NCI-H2227 treated with DMSO at 0.1 percent for 48 hours (cell line): ENCODE measurements at regions not wholly inside any gene's neighbourhood (a gene's known extent, or its start where the extent isn't known, plus 50 kb on each side); places are given as distances from the start of the nearest gene placed in this dataset.

Experiments used
- DNase-seq: peaks from one replicate; lab custom pipeline; 2025; lab: John Stamatoyannopoulos, UW

DNA sequence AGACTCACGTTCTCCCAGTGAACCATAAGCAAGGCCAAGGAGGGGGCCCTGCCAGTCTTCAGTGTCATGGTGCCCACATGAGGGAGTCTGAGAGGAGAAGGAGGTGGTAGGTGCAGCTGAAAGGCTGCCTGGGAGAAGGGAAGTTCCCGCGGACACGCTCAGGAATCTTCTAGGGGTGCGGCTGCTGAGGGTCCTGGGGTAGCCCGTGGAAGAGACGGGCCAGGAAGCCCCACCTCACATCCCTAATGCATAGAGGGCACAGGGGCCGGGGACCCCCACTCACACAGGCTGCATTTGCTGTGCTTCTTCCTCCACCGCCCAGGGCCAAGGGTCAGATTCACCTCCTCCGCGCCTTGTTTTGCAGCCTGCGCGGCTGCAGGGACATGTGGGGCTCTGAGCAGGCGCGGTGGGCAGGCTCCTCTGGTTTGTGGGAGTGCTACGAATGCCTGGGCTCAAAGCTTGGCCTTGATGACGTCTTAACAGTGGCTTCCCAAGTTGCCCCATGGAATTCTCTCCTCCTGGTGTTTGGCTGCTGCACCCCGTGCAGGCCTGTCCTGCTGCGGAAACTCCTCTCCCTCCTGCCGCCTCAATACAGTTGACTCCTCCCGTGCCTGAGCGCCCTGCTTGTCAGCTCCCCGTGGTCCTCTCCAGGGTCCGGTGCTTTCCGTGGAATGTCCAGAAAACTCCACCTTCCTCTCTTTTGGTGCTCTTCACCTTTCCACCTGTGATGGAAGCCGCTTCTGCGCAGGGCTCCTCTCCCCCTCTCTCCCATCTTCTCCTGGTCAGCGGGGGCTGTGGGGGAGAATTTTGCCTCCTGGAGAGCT lies 95.7 kb downstream of the VAPA start:
- DNase-seq: no peak

DNA sequence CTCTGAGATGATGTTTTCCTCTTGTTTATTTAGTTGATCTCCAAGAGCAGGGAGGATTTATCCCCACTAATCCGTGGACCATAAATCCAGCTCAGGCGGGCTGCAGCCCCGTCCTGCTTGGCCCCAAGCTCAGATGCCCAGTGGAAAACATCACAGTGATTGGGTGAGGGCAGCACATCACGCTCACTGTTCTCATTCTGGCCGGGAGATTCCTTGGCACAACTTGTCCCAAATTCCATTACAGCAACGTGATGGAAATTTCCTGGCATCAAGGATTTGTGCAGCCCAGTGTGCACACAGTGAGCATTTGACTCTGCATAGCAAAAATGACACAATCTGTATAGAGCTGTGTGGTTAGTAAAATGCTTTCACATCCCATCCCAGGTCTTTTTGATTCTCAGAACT lies 96.8 kb downstream of the VAPA start:
- DNase-seq: no peak

- DNase-seq: no peak
Observed at GRCh38 chr18:10011061-10011460, 97.2 kb downstream of the VAPA start.

DNA sequence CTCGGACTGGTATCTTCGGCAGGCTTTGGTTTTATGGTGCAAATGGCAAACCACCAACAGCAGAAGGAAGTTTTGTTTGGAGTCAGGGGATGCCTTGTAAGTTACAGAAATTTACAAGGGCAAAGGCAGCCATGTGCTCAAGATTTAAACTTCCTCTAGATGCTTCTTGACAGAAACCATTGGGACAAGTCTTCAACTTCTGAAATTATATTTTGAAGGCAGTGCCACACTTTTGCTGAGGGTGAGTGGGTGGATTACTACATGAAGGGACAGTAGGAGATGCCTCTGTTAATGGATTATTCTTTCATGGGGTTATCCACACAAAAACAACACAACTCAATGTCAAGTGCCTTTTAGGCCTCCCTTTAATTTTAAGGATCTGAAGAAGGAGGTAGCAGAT lies 97.9 kb downstream of the VAPA start:
- DNase-seq: no peak

DNA sequence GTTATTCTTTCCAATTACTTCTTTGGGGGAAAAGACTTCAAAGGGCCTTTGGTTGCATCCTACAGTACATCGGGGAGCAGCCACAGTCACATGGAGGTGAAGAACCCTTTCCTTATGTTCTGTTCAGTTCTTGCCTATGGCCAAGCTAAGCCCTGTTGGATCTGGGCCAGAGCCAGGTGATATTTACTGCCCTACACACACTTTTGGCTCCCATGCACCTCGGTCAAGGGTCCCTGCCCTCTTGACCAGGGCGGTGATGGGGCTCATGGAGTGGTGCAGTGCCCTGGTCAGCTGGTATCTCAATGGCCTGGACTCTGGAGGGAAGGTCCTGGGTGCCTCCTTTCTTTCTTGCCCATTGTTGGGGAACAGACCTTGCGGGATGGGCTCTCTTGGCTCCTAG lies 98.7 kb downstream of the VAPA start:
- DNase-seq: no peak

DNA sequence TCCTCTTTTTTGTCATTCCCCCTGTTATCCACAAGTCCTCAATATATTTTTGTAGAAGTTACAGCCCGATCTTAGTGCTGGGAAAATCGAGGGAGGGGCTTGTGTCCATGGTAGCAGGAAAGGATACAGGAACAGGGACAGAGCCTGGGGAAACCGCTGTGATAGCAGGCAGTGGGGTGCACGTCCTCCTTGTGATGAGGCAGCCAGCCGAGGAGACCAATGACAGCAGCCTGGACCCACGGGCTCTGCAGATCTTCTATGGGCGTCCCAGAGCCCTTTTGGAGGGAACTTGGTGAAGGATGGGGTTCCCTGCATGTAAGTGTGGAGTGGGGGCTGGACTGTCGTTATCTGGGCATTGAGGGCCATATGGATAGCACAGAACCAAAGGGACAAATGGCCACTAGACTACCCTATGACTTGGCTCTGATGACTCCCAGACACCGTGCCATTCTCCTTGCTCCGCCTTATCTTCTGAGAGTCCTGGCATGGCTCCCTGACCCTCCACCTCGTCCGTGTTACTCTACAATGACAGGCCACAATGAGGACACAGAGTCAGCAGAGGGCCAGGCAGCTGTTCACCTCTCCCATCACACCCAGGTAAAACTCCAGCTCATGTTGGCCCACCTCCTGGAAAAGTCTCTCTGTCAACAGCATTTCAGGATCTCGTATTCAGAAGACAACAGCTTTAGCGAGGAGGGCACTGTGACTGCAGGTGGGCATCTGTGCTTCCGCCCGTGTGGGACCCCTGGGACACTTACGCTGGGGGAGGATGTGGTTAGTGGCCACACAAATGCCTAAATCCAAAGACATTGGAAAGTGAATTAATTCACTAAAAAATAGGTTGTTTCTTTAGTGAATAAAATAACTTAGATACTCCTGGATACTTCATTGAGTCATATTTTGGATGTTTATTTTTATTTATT lies 100.1 kb downstream of the VAPA start:
- DNase-seq: no peak

DNA sequence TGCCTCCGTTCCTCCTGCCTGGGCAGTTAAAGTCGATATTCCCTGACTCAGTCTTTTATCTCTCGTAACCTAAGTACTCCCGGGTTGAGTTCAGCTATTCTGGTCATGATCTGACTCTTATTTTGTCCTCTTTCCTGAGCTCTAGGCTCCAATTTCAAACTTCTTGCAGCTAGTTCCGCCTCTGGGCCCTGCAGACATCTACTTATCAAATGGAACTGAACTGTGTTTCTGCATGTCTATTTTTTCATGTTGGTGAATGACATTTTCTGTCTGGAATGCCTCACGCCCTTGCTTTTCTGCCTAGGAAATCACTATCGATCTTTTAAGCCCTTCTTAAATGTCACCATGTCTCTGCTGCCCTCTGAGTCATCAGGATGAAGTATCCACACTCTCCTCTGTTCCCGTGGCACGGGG lies 101.5 kb downstream of the VAPA start:
- DNase-seq: no peak

GRCh38 chr18:10015941-10016819 lies 102.4 kb downstream of the VAPA start:
- no peak for DNase-seq

- DNase-seq: no peak
Observed at GRCh38 chr18:10017043-10017442, 103.2 kb downstream of the VAPA start.

GRCh38 chr18:10018289-10018688 lies 104.5 kb downstream of the VAPA start:
- no peak for DNase-seq

GRCh38 chr18:10020171-10020570 lies 106.4 kb downstream of the VAPA start:
- DNase-seq: no peak

DNA sequence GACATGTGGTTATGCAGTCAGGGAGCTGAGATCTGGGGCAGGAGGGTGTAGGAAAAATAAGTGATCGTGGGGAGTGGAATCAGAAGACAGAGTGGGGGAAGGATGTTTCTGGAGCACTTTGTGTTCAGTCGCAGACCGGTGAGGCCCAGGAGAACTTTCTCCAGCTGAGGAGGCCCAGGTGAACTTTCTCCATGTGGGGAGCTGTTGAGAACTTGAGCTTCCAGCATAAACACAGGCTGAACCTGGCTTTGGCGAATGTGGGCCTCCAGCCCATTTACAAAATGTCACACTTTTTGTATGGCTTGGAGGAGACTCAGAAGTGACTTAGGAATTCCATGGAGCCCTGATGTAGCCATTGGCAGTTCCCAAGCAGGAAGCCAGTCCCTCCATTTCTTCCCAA lies 108.5 kb downstream of the VAPA start:
- no peak for DNase-seq

- no peak for DNase-seq
Observed at GRCh38 chr18:10023853-10024570, 110.2 kb downstream of the VAPA start.

DNA sequence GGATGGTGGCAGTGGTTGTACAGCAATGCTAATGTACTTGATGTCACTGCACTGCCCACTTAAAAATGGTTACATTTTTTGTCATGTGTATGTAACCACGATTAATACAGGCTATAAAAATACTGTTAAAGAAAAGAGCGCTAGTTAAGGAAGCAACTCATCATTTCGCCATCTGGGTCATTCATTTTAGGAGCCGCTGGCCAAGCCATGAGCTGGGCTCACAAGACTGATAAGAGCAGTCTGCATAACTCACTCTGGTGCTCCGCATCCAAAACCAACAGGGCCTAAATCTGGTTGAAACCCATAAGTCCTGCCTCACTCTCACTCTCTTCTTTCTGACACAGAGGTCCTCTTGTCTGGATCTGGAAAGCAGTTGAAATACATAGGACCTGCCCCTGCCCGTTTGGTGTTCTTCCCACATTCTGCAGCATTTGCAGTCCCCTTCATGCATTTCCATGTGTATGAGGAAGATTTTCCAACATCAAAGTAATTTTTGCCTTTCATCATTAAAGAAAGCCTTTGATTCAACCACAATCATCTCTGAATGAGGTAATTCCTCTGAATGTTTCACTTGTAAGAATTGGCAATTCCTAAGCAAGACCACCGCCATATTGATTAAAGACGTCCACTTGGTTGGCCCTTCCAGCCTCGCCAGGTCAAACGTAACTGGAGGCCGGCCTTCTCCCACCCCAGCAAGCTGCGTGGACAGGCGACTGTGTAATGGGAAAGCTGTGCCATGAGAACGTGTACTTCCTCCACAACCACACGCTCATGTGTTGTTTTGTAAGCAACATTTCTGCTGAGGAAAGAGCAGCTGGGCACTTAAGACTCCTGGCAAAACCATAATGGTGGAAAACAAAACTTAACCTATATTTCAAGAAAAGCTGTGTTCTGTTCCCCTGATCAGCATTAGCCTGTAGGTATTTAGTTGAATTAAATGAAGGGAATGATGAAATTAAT lies 112.2 kb downstream of the VAPA start:
- DNase-seq: no peak

GRCh38 chr18:10027031-10027430 lies 113.2 kb downstream of the VAPA start:
- no peak for DNase-seq

DNA sequence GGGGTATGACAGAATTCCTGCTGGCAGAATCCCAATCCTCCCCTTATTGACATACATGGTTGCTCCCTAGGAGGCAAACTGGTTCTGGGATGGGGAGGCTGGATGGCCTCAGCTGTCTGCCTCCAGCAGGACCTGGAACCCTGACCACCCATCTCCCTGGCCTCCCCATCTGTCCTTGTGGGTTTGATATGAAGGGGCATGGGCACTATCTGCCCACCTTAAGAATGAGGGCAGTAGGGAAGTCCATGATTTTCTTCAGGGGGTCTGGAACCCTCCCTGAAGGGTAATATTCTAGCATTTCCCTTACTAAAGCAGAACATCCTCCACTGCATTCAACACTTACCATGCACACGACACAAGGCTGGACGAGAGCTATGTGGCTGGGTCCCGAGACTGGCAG lies 113.6 kb downstream of the VAPA start:
- no peak for DNase-seq

- DNase-seq: no peak
Observed at GRCh38 chr18:10029711-10030110, 115.9 kb downstream of the VAPA start.

DNA sequence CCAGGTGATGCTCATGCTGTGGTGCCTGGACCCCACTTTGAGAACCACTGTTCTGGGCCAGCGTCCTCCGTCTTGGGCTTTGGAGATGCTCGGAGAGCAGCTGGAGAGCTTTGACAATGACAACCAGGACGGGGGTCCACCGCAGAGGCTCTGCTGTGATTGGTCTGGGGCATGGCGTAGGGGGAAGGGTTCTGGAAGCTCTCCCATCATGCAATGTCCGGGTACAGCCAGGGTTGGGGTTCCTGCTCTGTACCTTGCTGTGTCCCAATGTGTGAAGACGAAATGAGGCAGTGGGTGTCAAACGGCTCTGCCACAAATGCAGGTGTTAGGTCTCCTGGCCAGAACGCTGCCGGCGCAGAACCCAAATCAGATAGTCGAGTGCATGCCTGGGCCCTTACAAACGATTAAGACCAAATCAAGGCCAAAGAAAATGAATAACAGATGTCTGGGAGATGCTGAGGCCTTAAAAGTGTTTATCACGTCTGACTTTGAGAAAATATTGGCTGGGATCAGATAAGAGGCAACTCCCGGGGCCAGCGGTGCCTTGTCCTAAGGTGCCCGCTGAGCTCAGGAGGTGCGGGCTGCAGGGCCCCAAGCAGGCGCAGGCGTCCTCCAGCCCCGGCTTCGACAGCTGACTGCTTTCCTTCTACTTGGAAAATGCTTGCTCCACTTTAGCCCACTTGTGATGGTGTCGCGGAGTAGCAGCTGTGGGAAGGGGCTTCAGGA lies 117.2 kb downstream of the VAPA start:
- no peak for DNase-seq

GRCh38 chr18:10032331-10033015 lies 118.7 kb downstream of the VAPA start:
- DNase-seq: no peak
